GM12891 (cell line): ENCODE measurements at regions not wholly inside any gene's neighbourhood (a gene's known extent, or its start where the extent isn't known, plus 50 kb on each side); places are given as distances from the start of the nearest gene placed in this dataset.
"Not testable (repeated sequence)": the region's sequence is repeated elsewhere in the genome, so short reads cannot be mapped to it uniquely, and the experiment has no call there.

Experiments
- POLR2A ChIP-seq: IDR thresholded peaks from 2 replicates; pipeline ENCODE4 v1.6.1; 2011; ENCODE audit warnings: low read depth, low read length, control low read depth
- POLR2AphosphoS5 ChIP-seq: IDR thresholded peaks from 2 replicates; pipeline ENCODE4 v1.6.1; 2011; ENCODE audit warnings: low read depth, low read length, control low read depth

- not testable (repeated sequence) for TF ChIP-seq POLR2A, POLR2AphosphoS5
Measured at GRCh38 chrX:729101-729500, 98.5 kb downstream of the SHOX start.
